GM19468 (cell line): ENCODE measurements at regions not wholly inside any gene's neighbourhood (a gene's known extent, or its start where the extent isn't known, plus 50 kb on each side); places are given as distances from the start of the nearest gene placed in this dataset.

Source experiments
- ATAC-seq: cut with Tn5 transposase; IDR thresholded peaks from one replicate; pipeline ENCODE4 v1.9.1; 2021; ENCODE audit warnings: mild to moderate bottlenecking, moderate library complexity, moderate number of reproducible peaks; ENCODE audit not compliant: unreplicated experiment; ENCODE audit errors: extremely low read depth

DNA sequence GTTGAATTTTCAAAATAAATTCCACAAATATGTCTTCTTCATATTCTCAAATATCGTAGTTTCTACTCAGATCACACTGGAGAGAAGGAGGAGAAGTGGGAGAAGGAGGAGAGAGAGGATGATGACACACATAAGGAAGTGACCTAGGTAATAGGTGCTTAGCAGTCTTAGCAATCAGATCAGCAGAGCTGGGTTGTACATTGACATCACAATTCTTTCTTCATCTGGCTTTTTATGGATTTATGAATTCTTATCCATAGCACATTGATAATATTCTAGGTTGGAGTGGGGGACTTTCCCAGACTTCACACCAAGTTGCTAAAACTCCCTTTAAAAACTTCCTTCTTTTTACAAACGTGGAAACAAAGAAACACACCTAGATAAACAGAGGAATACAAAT lies 86.9 kb downstream of the FGF9 start:
- ATAC-seq: no peak

DNA sequence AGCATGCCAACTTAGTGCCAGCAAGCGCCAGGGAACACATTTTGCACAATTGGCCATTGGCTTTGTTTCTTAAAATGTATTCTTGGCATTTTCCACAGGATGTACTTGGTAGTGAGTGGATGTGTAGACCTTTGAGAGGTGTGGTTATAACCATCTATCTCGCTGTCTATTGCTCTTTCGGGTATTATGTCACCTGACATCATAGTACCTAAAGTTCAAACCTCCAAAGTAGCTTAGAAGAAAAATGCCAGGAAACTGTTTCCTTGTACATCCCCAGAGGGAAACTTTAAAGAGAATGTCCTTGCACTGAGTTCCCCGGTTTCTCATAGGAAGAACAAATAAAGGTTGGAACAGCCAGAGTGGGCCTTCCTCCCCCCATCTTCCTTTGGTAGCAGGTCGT lies 87.6 kb downstream of the FGF9 start:
- ATAC-seq: no peak

DNA sequence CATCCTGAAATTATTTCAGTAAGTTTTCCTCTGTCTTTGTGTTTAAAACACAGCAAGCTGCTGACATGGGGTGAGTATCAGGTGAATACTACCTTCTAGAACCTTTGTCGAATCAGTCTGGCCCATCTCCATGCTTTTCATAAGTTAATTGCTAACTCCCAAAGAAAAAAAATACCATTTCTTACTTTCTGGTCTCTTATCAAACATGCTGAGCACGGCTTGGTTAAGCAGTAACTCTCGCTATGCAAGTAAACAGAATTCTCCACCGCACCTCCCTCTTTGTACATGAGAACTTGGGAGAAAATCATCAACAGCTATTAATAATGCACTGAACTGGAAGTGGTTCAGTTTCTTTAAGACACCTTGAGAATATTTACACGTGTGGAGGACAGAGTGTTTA lies 88.6 kb downstream of the FGF9 start:
- no peak for ATAC-seq

DNA sequence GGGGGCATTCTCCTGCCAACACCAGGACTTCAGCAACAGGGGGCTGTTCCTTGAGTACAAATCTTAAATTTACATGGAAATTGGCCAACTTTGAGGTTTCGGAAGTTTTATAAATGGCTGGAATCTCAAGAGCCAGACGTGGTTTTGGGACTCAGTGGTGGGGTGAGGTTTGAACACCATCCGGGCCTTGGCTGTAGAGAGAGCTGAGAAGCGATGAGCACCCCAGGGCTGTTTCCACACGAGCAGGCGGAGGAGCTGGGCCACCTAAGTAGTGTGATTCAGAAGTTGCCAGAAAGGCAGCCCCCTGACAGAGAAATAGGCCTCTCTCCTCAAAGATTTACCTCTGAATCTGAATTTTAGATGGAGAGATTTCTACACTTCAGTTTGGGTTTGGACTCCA lies 89.0 kb downstream of the FGF9 start:
- no peak for ATAC-seq

DNA sequence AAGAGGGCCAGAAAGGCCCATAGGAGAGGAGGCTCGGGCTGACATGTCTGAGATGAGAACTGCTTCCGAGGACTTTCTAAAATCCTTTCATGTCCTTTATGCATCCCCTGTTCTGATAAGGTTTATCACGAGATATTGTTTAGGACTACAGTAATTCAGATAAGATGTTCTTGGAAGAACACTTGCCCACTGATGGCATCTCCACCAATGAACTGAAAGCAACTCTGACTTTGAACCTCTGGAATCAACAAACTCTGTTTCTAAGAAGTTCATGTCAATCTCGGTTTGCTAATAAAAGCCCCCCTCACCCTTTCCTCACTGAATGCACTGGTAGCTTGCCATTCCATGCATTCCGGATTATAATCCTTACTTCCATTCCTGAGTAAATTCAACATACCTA lies 90.9 kb downstream of the FGF9 start:
- ATAC-seq: no peak

DNA sequence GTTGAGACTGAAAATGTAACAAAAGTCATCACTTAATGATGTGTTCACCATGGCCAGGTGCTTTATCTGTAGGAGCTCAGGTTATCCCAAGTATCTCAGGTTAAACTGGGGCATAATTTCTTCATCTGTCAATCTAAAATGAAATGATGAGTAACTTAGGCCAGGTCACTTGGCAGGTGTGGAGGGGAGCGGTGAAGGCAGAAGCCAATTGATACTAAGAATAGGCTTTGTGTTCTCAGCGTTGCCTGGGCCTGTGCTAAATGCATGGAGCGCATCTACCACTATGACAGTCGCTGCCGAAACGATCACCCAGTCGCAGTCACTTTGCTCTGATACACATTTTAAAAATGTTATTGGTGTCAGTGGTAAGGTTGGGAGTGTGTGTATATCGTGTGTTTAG lies 91.6 kb downstream of the FGF9 start:
- ATAC-seq: no peak

DNA sequence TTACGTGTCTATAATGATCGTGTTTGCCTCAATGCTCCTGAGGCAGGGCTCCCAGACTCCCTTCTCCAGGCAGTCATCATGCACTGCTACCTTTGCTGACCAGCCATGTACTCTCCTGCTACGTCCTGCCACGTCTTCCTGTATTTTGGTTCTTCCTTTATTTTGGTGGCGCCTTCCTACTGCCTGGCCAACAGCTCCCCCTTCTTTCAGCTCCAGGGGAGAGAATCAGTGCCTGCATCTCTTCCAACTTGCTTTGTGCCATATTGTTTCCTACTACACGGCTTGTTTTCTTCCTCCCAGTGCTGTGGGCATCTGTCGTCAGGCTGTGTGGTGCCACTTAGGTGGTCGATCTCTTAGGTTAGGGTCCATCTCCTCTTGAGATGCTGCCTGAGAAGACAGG lies 96.2 kb downstream of the FGF9 start:
- no peak for ATAC-seq

DNA sequence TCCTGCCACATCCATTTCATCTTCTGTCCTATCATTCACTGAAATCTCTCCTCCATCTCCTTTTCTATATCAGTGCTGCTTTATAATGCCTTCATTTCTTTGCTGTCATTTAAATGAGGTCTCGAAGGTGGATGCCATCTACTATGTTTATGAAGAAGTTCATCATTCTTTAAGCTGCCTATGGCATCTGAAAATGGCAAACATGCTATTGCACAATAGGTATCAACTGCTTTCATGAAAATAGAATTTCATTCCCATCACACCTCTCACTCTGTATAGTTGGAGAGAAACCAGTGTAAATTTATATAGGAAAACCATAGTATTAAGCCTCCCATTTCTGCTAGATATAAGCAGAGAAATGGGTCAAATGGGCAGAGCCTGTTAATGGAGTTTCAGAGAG lies 100.2 kb downstream of the FGF9 start:
- ATAC-seq: no peak

DNA sequence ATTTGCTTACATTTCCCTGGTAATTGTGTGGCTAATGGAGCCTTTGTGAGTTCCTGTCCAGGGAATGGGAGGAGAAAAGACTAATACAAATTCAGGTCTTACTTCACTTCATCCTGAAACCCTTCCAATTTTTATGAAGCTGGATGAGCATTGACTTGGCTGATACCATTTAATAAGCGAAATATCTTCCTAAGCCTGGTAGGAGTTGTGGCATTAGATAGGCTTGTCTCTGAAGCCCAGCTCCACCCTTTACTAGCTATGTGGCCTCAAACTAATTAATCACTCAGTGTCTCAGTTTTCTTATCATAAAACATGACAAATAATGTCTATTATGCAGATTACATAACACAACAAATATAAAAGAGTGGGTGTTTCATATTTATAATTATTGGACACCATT lies 106.3 kb downstream of the FGF9 start:
- ATAC-seq: no peak

DNA sequence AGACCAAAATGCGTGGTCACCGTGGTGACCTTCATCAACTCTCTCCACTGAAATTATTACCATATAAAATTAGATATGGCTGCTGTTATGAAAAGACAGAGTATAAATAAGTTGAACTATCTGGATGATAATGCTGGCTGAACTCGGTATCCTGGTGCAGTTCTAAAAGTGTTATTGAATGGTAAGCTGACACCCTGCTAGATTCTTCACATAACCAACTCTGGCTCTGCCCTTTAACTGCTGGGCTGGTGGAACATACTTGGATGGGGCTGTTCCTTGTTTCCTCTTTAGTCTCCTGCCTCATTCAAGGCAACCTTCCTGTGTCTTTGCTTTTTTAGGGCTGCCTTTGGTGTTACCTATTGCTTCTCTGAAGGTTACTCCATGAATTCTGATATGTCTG lies 106.9 kb downstream of the FGF9 start:
- no peak for ATAC-seq

DNA sequence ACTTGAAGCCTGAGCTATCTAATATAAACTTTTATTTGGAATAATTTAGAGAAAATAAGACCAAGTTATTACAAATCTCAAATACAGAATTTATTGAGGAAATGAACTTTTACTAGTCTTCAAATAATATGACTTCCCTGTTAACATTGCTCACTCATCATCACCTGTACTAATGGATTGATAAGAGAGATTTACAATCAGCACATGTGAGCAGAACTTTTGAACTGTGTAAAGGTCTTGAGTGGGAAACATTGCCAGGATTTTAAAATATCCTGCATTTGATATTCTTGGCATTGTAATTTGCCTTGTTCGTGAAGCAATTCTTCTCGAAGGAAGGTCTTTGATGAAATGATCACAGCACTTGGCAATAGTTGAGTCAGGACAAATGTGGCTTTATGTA lies 111.9 kb downstream of the FGF9 start:
- no peak for ATAC-seq

DNA sequence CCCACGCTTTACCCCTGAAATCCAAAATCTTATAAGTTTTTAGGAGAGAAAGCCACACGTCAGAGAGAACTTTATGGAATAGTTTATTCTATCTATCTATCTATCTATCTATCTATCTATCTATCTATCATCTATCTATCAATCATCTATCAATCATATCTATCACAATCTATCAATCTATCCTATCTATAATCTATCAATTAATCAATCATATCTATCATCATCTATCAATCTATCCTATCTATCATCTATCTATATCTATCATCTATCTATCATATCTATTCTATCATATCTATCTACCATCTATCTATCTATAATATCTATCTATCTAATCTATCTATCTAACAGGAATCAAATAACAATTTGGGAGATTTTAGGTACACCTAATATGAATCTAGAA lies 115.1 kb downstream of the FGF9 start:
- ATAC-seq: no peak

DNA sequence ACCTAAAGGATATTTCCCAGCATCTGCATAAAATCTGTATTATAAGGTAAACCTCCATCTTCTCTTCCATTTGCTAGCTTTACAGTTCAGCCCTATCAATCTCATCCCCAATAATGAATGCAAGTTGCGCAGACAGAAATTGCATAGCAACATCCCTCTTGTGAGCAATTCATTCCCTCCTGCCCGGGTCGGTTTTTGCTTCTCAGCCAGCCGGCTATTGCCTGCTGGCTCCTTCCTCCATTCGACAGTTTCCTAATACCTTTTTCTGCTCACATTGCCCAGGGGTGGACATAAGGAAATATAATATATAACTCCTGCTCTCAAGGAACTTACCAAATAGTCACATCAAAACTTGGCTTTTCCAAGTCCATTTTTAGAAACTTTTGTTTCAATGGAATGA lies 125.2 kb downstream of the FGF9 start:
- ATAC-seq: no peak

DNA sequence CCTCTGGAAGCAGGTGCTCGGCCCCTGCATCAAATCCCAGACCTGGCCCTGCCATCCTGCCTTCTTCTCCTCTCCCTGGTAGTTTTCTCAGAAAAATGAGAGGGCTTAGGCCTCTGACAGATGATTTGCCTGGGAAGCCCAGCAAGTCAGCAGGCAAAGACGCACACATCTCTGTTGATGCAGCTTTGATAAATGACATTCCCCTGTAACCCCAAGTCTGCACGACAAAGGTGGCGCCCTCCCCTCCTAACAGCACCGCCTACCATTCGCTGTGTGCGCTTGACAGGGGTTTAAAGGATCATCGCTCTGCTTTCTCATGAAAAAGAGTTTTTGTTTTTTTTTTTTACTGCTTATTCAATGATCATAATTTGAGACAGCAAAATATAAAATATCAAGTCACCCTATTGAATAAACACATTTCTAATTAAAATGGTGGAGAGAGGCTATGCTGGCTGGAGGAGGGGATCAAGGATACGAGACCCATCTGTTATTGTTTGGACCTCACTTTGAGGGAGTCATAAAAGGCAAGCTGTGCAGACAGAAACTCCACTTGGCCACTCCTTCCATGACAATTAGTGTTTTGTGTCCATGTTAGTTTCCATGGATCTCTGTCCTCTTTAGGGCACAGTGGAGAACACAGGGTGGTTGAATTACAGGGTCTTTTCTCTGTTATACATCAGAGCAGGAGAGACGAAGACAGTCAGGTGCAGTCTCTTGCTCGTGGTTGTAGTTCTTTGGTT lies 126.1 kb downstream of the FGF9 start:
- ATAC-seq: no peak

DNA sequence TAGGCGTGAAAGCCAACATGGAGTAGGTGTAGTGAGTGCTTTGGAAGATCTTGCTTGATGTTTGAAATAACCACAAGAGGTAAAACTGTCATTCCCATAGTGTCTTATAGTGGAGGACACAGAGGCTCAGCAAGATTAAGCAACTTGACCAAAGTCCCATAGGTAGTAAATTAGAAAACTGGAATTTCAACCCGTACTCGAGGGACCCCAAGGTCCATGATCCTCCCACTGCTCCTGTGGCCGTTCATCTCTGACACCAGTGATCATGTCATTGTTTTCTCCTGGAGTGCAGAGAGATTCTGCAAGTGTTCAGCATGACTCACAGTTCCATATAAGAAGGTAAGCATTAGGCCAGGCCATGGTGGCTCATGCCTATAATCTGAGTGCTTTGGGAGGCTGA lies 126.9 kb downstream of the FGF9 start:
- ATAC-seq: no peak

DNA sequence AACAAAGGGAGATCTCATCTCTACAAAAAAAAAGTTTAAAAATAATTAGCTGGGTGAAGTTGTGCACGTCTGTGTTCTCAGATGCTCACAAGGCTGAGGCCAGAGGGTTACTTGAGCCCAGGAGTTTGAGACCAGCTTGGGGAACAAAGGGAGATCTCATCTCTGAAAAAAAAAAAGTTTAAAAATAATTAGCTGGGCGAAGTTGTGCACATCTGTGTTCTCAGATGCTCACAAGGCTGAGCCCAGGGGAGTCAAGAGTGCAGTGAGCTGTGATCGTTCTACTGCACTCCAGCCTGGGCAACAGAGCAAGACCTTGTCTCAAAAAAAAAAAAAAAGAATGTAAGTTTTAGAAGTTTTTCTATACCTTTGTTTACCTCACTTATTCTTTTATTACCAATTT lies 127.3 kb downstream of the FGF9 start:
- no peak for ATAC-seq

DNA sequence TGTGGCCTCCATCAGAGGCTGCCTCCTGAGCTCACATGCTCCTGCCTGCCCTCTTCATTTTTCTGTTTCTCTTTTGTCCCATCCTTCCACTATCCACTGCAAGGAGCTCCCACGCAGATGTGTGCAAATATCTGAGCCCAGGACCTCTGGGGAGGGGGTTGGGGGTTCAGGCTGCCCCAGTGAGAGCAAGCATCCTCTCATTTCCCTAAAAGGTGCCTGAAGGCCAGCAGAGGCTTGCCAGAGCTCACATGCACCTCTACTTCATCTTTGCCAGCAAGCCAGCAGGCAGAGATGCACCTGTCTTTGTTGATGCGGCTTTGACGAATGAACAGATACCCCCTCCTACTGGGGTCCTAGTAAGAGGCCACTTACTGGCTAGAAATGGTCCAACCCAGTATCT lies 128.8 kb downstream of the FGF9 start:
- no peak for ATAC-seq

DNA sequence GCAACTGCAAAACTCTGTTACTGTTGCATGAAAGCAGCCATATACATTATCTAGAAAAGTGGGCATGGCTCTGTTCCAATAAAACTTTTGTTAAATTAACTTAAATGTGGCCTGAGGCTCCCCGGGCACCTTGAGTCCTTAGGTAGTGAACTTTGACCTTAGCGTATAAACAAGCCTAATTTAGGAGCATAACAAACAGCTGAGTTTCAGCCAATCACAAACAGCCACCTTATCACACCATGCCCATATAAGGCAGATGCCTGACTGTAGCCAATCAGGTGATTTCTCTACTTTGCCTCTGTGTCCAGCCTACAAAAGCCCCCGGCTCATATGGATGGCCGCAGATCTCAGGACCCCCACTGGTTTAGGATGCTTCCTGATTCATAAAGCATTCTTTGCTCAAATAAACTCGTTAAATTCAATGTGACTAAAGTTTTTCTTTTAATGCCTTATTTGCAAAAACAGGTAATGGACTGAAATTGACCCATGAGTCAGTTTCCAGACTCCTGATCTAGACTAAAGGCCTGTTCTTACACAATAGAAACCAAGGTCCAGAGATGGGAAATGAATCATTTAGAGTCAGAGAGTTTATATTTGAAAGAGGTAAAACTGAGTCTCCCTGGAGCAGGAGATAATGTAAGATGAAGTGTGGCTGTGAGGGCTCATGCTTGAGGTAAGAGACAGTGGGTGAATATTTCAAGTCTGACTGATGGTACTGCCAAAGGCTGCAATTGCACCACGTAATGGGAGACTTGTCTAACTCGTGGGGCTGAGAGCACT lies 130.2 kb downstream of the FGF9 start:
- ATAC-seq: no peak

DNA sequence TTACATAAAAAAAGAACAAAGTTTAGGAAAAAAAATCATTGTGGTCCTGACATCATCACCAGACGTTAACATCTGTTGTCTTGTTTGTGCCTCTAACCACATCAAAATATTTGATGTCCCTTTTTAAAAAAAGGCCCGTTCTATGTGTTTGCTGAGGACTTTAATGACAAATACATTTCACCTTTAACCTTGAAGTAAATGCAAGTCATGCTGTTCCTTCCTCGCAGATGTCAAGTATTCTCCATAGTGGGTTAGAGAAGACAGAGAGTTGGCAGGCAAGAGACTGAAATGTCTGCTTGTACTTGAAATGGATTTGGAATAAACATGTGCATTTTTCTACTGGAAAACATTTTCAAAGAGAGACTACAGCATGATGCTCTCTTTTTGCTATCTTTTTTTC lies 134.9 kb downstream of the FGF9 start:
- ATAC-seq: no peak

DNA sequence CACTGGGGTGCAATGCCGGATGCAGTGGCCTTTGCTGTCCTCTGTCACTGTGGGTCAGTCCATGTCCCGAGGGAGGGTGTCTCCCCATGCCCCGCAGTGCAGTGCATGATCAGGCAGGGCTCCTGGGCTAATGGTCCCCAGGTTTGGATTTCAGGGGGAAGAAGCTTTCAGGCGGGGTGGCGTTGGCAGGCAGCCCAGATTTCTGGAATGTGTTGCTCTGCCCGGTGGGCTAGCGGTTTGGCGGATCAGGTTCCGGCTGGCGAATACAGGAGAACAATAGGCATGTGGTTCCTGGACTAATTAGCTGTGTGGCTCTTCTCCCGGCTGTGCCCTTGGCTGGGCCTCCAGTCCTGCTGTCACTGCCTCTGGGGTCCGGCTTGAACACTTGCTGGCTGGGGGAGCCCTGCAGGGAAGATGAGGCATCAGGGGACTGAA lies 141.3 kb downstream of the FGF9 start:
- no peak for ATAC-seq

DNA sequence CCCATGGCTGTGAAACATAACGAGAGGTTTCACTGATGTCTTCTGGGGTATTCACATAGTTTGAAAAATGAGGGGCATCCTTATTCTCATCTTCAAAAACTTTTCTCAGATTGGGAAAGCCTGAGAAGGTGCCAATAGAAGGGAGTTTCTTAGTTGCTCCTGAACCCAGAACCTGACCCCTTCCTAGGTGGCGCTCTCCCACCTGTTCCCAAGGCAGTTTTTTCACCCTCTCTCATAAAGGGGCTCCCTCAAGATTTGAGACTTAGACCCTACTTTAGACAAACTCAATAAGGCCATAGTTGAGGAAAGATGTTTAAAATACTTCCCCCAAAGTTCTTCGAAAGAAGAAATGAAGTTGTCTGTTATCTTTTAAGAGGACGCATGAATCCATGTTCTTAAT lies 142.2 kb downstream of the FGF9 start:
- ATAC-seq: no peak

DNA sequence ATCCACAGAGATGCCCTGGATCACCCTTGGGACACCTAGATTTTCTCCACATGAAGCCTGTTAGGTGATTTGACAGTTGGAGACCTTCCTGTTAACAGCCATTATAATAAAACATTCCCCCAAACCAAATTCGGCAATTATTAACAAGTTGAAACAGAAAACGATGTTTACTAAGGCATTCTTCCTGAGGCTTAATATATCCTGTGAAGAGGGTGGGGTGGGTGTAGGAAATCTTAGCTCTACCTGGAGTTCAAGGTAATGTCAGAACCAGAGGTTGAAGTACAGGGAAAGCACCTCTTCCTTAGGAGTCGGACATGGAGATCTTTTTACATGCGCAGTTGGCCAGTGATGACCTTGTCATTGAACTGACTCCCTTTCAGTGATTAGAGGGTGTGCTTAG lies 143.0 kb downstream of the FGF9 start:
- no peak for ATAC-seq
